PC-3 (cell line): ENCODE measurements at regions not wholly inside any gene's neighbourhood (a gene's known extent, or its start where the extent isn't known, plus 50 kb on each side); places are given as distances from the start of the nearest gene placed in this dataset.

Source experiments
- ATAC-seq: fragments of 200-7000 bp; cut with Tn5 transposase; 2 replicates; pipeline ENCODE4 v1.9.1; 2020; ENCODE audit warnings: mild to moderate bottlenecking, moderate library complexity
- BruUV-seq: library from RNA; stranded (reverse); fragments of 400-500 nt; replicated peaks from 2 replicates; lab custom pipeline; 2021; lab: Mats Ljungman, UMichigan
- CTCF ChIA-PET: fragments of 300-600 bp; sonication (Branson Sonifier 250); formaldehyde crosslinking; loops from one replicate; lab custom pipeline; 2022; ENCODE audit warnings: antibody characterized with exemption; lab: Charles Lee
- POLR2A ChIA-PET: fragments of 300-600 bp; sonication (Branson Sonifier 250); formaldehyde crosslinking; loops from one replicate; lab custom pipeline; 2022; ENCODE audit warnings: antibody characterized with exemption; ENCODE audit not compliant: unreplicated experiment; lab: Charles Lee
- DNase-seq: peaks from one replicate; pipeline ENCODE4 v3.0.0-alpha.2; 2015
- H2AFZ ChIP-seq: fragments of 300-600 bp; sonication (generic); 2 replicates; pipeline ENCODE4 v1.6.0; 2016; ENCODE audit warnings: antibody characterized with exemption, low read length
- H3F3A ChIP-seq: fragments of 300-600 bp; sonication (generic); one replicate; pipeline ENCODE4 v1.6.0; 2017; ENCODE audit warnings: antibody characterized with exemption, low read length, control low read depth, mild to moderate bottlenecking; ENCODE audit not compliant: unreplicated experiment
- H3K27ac ChIP-seq: fragments of 300-600 bp; sonication (generic); 2 replicates; pipeline ENCODE4 v1.5.1; 2016; ENCODE audit warnings: mild to moderate bottlenecking, low read length
- H3K27me3 ChIP-seq: fragments of 300-600 bp; sonication (generic); 2 replicates; pipeline ENCODE4 v1.6.1; 2016; ENCODE audit warnings: low read length, mixed read lengths
- H3K36me3 ChIP-seq: fragments of 300-600 bp; sonication (generic); 2 replicates; pipeline ENCODE4 v1.6.1; 2016; ENCODE audit warnings: low read depth, mixed run types, low read length, mixed read lengths
- H3K4me1 ChIP-seq: fragments of 300-600 bp; sonication (generic); 2 replicates; pipeline ENCODE4 v1.5.1; 2016; ENCODE audit warnings: low read length; ENCODE audit not compliant: insufficient read depth
- H3K4me2 ChIP-seq: fragments of 300-600 bp; sonication (generic); 2 replicates; pipeline ENCODE4 v1.6.0; 2016; ENCODE audit warnings: low read length
- H3K4me3 ChIP-seq: fragments of 300-600 bp; sonication (generic); 2 replicates; pipeline ENCODE4 v1.5.1; 2016; ENCODE audit warnings: mild to moderate bottlenecking, low read length, mixed read lengths
- H3K79me2 ChIP-seq: fragments of 300-600 bp; sonication (generic); 2 replicates; pipeline ENCODE4 v1.6.1; 2017; ENCODE audit warnings: low read length, mixed read lengths
- H3K9ac ChIP-seq: fragments of 300-600 bp; sonication (generic); 2 replicates; pipeline ENCODE4 v1.6.0; 2016; ENCODE audit warnings: mild to moderate bottlenecking, low read length
- H3K9me2 ChIP-seq: fragments of 300-600 bp; sonication (generic); replicated peaks from 2 replicates; pipeline ENCODE4 v1.6.1; 2016; ENCODE audit warnings: mixed run types, low read length, mixed read lengths
- H3K9me3 ChIP-seq: fragments of 300-600 bp; sonication (generic); 2 replicates; pipeline ENCODE4 v1.6.1; 2016; ENCODE audit warnings: low read length, mixed read lengths
- H4K20me1 ChIP-seq: fragments of 300-600 bp; sonication (generic); 2 replicates; pipeline ENCODE4 v1.6.1; 2016; ENCODE audit warnings: low read length, mixed read lengths
- EZH2 ChIP-seq: fragments of 300-600 bp; sonication (generic); IDR thresholded peaks from one replicate; pipeline ENCODE4 v1.6.1; 2017; ENCODE audit warnings: antibody characterized with exemption, mild to moderate bottlenecking, low read length; ENCODE audit not compliant: unreplicated experiment
- EZH2phosphoT487 ChIP-seq: fragments of 300-600 bp; sonication (generic); IDR thresholded peaks from 2 replicates; pipeline ENCODE4 v1.6.1; 2018; ENCODE audit warnings: mild to moderate bottlenecking, antibody characterized with exemption, low read length, borderline replicate concordance
- intact Hi-C: fragments of 100-400 bp; cut with micrococcal nuclease; formaldehyde crosslinking; loops from 2 replicates; pipeline ENCODE4 v1.9.0; 2023
- TF ChIP-seq, protein P1 (sequence below): fragments of 300-600 bp; sonication (generic); conservative IDR thresholded peaks from 2 replicates; pipeline ENCODE4 v1.5.1; 2017; ENCODE audit warnings: antibody characterized with exemption, low read depth, mild to moderate bottlenecking, low read length

DNA sequence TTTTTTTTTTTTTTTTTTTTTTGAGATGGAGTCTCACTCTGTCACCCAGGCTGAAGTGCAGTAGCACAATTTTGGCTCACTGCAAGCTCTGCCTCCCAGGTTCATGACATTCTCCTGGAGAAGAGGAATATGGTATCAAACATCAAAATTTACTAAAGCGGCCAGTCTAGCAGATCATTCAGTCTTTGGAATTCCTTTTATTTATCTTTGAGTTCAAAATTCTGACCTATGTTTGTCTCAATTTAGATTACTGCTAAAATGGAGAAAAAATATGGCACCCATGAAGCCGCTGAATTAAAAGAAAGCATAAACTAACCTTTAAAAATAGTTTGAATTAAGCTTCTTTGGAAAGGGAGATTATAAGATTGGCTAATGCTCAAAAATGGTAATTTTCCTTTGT is 64.5 kb upstream of the EGLN3 start:
- Histone ChIP-seq H3K79me2 (no peaks in the 10 kb centered on the region), H3K4me3 (no peak overlapping the region), H4K20me1 (no peaks in the 10 kb centered on the region), H3K9ac (no peak overlapping the region), H3K4me1 (no peaks in the 10 kb centered on the region), H3K9me2 (no peaks in the 10 kb centered on the region), H3F3A (no peaks in the 10 kb centered on the region), H3K36me3 (no peaks in the 10 kb centered on the region), H3K9me3 (no peaks in the 10 kb centered on the region), H3K27ac (no peak overlapping the region), H3K27me3 (peaks cover 41% of the 10 kb centered on the region), H3K4me2 (no peak overlapping the region), H2AFZ (no peak overlapping the region)
- ChIA-PET CTCF (no interaction called here), POLR2A (no interaction called here)
- DNase-seq (no peak), ATAC-seq (no peak)
- intact Hi-C loops, result no loop called here
- no TSS peak for BruUV-seq
- no peak for TF ChIP-seq EZH2
- TF ChIP-seq, protein P1, sequence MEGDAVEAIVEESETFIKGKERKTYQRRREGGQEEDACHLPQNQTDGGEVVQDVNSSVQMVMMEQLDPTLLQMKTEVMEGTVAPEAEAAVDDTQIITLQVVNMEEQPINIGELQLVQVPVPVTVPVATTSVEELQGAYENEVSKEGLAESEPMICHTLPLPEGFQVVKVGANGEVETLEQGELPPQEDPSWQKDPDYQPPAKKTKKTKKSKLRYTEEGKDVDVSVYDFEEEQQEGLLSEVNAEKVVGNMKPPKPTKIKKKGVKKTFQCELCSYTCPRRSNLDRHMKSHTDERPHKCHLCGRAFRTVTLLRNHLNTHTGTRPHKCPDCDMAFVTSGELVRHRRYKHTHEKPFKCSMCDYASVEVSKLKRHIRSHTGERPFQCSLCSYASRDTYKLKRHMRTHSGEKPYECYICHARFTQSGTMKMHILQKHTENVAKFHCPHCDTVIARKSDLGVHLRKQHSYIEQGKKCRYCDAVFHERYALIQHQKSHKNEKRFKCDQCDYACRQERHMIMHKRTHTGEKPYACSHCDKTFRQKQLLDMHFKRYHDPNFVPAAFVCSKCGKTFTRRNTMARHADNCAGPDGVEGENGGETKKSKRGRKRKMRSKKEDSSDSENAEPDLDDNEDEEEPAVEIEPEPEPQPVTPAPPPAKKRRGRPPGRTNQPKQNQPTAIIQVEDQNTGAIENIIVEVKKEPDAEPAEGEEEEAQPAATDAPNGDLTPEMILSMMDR, result no peak

DNA sequence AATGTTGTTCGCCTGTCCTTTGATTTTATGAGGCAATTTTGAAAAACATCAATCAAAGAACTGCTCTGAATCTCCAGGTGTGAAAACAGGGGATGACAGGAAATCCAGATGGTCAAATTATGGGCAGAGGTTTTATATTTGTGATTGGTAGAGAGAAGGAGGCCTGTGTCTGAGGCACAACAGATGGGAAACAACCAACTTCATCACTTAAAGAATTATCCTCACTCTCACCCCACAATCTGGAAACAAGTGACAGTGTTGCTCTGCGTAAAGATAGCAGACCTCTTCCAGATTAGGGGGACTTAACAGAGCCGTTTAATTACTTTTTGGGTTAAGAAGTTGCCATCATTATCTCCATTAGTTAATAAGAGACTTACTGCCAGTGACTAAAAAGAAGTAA is 64.1 kb upstream of the EGLN3 start:
- Histone ChIP-seq H3K79me2 (no peaks in the 10 kb centered on the region), H3K4me1 (no peaks in the 10 kb centered on the region), H3K36me3 (no peaks in the 10 kb centered on the region), H3K9me2 (no peaks in the 10 kb centered on the region), H4K20me1 (no peaks in the 10 kb centered on the region), H3K4me3 (no peak overlapping the region), H3K9ac (no peak overlapping the region), H3K27me3 (peaks cover 46% of the 10 kb centered on the region), H3K9me3 (no peaks in the 10 kb centered on the region), H3K4me2 (no peak overlapping the region), H2AFZ (no peak overlapping the region), H3F3A (no peaks in the 10 kb centered on the region), H3K27ac (no peak overlapping the region)
- POLR2A ChIA-PET, result no interaction called here
- ATAC-seq (no peak), DNase-seq (no peak)
- CTCF ChIA-PET, result no interaction called here
- TF ChIP-seq EZH2phosphoT487, result no peak
- TF ChIP-seq, protein P1, result no peak
- BruUV-seq, result no TSS peak
- intact Hi-C loops, result no loop called here

DNA sequence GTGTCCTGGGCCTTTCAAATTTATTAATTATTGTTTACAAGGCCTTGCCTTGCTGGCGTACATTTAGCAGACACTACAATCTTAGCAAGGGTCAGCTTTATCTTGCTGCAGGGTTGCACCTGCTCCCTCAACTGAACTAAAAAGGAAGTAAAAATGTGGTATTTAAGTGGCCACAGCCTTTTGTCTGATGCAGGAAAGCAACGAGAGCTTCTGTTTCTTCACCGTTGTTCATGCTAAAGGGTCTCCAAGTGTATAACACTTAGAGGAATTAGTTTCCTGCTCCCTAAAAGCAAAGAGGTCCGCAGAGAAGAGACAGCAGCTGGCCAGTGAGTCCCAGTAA is 62.8 kb upstream of the EGLN3 start:
- Histone ChIP-seq H3K9ac (no peak overlapping the region), H3F3A (no peaks in the 10 kb centered on the region), H4K20me1 (no peaks in the 10 kb centered on the region), H3K4me2 (no peak overlapping the region), H3K36me3 (no peaks in the 10 kb centered on the region), H3K9me2 (no peaks in the 10 kb centered on the region), H3K9me3 (no peaks in the 10 kb centered on the region), H3K4me1 (no peaks in the 10 kb centered on the region), H3K27me3 (peaks cover 48% of the 10 kb centered on the region), H3K4me3 (no peak overlapping the region), H3K27ac (no peak overlapping the region), H3K79me2 (no peaks in the 10 kb centered on the region), H2AFZ (no peak overlapping the region)
- ChIA-PET CTCF (no interaction called here), POLR2A (no interaction called here)
- TF ChIP-seq, protein P1, result no peak
- no peak for TF ChIP-seq EZH2
- no peak for TF ChIP-seq EZH2phosphoT487
- no TSS peak for BruUV-seq
- intact Hi-C loops, result no loop called here
- ATAC-seq (no peak), DNase-seq (no peak)
